GM11168 (cell line): ENCODE measurements at regions not wholly inside any gene's neighbourhood (a gene's known extent, or its start where the extent isn't known, plus 50 kb on each side); places are given as distances from the start of the nearest gene placed in this dataset.

Experiments used
- in situ Hi-C: fragments of 300-500 bp; cut with MboI; formaldehyde crosslinking; loops from one replicate; pipeline ENCODE4 v1.12.0; 2022; ENCODE audit warnings: low sequenced_read_pairs; ENCODE audit not compliant: unreplicated experiment

GRCh38 chr9:108803428-108804065 is 52.2 kb downstream of the ACTL7B start:
- in situ Hi-C loops = no loop called here

- in situ Hi-C loops = no loop called here
These were observed 52.8 kb downstream of the ACTL7B start for GRCh38 chr9:108802967-108803366.

- in situ Hi-C loops = no loop called here
These were observed 53.8 kb downstream of the ACTL7B start for GRCh38 chr9:108801949-108802348.

- in situ Hi-C loops = no loop called here
These were observed 55.1 kb downstream of the ACTL7B start for GRCh38 chr9:108800632-108801099.

GRCh38 chr9:108793573-108793972 is 62.2 kb downstream of the ACTL7B start:
- in situ Hi-C loops = no loop called here

GRCh38 chr9:108789742-108790141 is 66.0 kb downstream of the ACTL7B start:
- in situ Hi-C loops = no loop called here

GRCh38 chr9:108787690-108788048 is 68.1 kb downstream of the ACTL7B start:
- in situ Hi-C loops = no loop called here

GRCh38 chr9:108786901-108787689 is 68.7 kb downstream of the ACTL7B start:
- in situ Hi-C loops = no loop called here

- in situ Hi-C loops = no loop called here
These were observed 69.5 kb downstream of the ACTL7B start for GRCh38 chr9:108786322-108786721.

- in situ Hi-C loops = no loop called here
These were observed 70.8 kb downstream of the ACTL7B start for GRCh38 chr9:108784998-108785397.

GRCh38 chr9:108783731-108784495 is 71.9 kb downstream of the ACTL7B start:
- in situ Hi-C loops = no loop called here

GRCh38 chr9:108783326-108783725 is 72.5 kb downstream of the ACTL7B start:
- in situ Hi-C loops = no loop called here

- in situ Hi-C loops = no loop called here
These were observed 74.6 kb downstream of the ACTL7B start for GRCh38 chr9:108780942-108781734.

- in situ Hi-C loops = no loop called here
These were observed 76.0 kb downstream of the ACTL7B start for GRCh38 chr9:108779551-108780325.

- in situ Hi-C loops = no loop called here
These were observed 78.7 kb downstream of the ACTL7B start for GRCh38 chr9:108776920-108777639.

GRCh38 chr9:108775901-108776306 is 79.9 kb downstream of the ACTL7B start:
- in situ Hi-C loops = no loop called here

- in situ Hi-C loops = loop anchor here (25.0 kb wide), 2 partner anchors 312 to 1312 kb away; no protein-coding TSS in a partner anchor
These were observed 81.7 kb downstream of the ACTL7B start for GRCh38 chr9:108774088-108774487.

GRCh38 chr9:108772301-108772894 is 83.4 kb downstream of the ACTL7B start:
- in situ Hi-C loops = loop anchor here (25.0 kb wide), 2 partner anchors 310 to 1310 kb away; no protein-coding TSS in a partner anchor
